DND-41 (cell line): ENCODE measurements at regions not wholly inside any gene's neighbourhood (a gene's known extent, or its start where the extent isn't known, plus 50 kb on each side); places are given as distances from the start of the nearest gene placed in this dataset.

Experiments
- CTCF ChIP-seq: IDR thresholded peaks from 2 replicates; pipeline ENCODE4 v1.5.1; 2012; ENCODE audit warnings: borderline replicate concordance, low read length, moderate library complexity, mild to moderate bottlenecking; ENCODE audit not compliant: poor library complexity, severe bottlenecking; ENCODE audit errors: extremely low read depth
- EZH2 ChIP-seq: IDR thresholded peaks from 3 replicates; pipeline ENCODE4 v1.6.1; 2012; ENCODE audit warnings: borderline replicate concordance, low read depth, mild to moderate bottlenecking, moderate library complexity, low read length, inconsistent platforms; ENCODE audit not compliant: severe bottlenecking

- TF ChIP-seq EZH2 (no peak), CTCF (no peak)
These were observed 199.1 kb downstream of the SI start for GRCh38 chr3:164879201-164879600.
